ENCODE measurements at regions not wholly inside any gene's neighbourhood (a gene's known extent, or its start where the extent isn't known, plus 50 kb on each side); places are given as distances from the start of the nearest gene placed in this dataset.
A peak's percentile ranks its signal among the peaks of the same experiment; 100 is the strongest.

DNA sequence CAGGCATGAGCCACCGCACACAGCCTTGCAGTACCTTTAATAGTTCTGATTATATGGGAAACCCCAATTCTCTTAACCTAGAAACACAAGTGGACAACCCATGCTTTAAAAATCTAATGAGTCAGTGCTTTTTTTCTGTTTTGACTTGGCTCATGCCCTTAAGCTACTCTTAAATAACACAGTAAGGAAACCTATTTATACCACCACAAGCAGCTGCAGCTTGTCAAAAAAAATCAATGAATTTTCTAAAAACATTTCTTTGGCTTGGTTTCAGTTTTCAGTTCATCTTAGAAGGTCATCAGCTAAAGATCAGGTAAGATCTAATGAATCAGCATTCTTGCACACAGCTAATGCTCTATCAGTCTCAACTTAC, 124.1 kb upstream of the DST start (continued):
- TF ChIP-seq, protein P1, sequence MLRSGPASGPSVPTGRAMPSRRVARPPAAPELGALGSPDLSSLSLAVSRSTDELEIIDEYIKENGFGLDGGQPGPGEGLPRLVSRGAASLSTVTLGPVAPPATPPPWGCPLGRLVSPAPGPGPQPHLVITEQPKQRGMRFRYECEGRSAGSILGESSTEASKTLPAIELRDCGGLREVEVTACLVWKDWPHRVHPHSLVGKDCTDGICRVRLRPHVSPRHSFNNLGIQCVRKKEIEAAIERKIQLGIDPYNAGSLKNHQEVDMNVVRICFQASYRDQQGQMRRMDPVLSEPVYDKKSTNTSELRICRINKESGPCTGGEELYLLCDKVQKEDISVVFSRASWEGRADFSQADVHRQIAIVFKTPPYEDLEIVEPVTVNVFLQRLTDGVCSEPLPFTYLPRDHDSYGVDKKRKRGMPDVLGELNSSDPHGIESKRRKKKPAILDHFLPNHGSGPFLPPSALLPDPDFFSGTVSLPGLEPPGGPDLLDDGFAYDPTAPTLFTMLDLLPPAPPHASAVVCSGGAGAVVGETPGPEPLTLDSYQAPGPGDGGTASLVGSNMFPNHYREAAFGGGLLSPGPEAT (IDR thresholded peaks at IDR 0.05; ENCODE audit: low read depth): peak; percentile 71; the same call in 1 of the 2 replicates
- TF ChIP-seq RBBP5 (conservative IDR thresholded peaks at IDR 0.05): no peak
- TF ChIP-seq PML (IDR thresholded peaks at IDR 0.05; ENCODE audit: low read length): peak; percentile 58; the same call in 1 of the 2 replicates
- TF ChIP-seq ATF2 (IDR thresholded peaks at IDR 0.05; ENCODE audit: low read length): peak; percentile 92
- peak; percentile 82 for TF ChIP-seq IKZF1 (conservative IDR thresholded peaks at IDR 0.05)
- TF ChIP-seq HDGF (IDR thresholded peaks at IDR 0.05): no peak
- peak; percentile 88; the same call in 1 of the 2 replicates for TF ChIP-seq BACH1 (IDR thresholded peaks at IDR 0.05; ENCODE audit: borderline replicate concordance)
- no peak for TF ChIP-seq KDM1A (IDR thresholded peaks at IDR 0.05; ENCODE audit: borderline replicate concordance)
- 0 out of 3 replicates have a peak, but pooled peaks have one; percentile 11 for TF ChIP-seq POU2F2 (IDR thresholded peaks at IDR 0.05; ENCODE audit: borderline replicate concordance, low read depth, low read length)
- TF ChIP-seq, protein P2, sequence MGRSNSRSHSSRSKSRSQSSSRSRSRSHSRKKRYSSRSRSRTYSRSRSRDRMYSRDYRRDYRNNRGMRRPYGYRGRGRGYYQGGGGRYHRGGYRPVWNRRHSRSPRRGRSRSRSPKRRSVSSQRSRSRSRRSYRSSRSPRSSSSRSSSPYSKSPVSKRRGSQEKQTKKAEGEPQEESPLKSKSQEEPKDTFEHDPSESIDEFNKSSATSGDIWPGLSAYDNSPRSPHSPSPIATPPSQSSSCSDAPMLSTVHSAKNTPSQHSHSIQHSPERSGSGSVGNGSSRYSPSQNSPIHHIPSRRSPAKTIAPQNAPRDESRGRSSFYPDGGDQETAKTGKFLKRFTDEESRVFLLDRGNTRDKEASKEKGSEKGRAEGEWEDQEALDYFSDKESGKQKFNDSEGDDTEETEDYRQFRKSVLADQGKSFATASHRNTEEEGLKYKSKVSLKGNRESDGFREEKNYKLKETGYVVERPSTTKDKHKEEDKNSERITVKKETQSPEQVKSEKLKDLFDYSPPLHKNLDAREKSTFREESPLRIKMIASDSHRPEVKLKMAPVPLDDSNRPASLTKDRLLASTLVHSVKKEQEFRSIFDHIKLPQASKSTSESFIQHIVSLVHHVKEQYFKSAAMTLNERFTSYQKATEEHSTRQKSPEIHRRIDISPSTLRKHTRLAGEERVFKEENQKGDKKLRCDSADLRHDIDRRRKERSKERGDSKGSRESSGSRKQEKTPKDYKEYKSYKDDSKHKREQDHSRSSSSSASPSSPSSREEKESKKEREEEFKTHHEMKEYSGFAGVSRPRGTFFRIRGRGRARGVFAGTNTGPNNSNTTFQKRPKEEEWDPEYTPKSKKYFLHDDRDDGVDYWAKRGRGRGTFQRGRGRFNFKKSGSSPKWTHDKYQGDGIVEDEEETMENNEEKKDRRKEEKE (IDR thresholded peaks at IDR 0.05): no peak
- 0 out of 2 replicates have a peak, but pooled peaks have one; percentile 53 for TF ChIP-seq CREB1 (IDR thresholded peaks at IDR 0.05; ENCODE audit: low read depth)
- TF ChIP-seq E2F8 (IDR thresholded peaks at IDR 0.05; ENCODE audit: low read depth, partially characterized antibody): no peak
- peak; percentile 26; the same call in 1 of the 2 replicates for TF ChIP-seq IRF4 (IDR thresholded peaks at IDR 0.05; ENCODE audit: low read depth, low read length)
- no peak for TF ChIP-seq ZNF622 (IDR thresholded peaks at IDR 0.05)
- no peak for TF ChIP-seq POLR2A (IDR thresholded peaks at IDR 0.05; ENCODE audit: low read depth, low read length)
- peak; percentile 94 for TF ChIP-seq TCF12 (IDR thresholded peaks at IDR 0.05; ENCODE audit: low read depth, low read length)
- no peak for TF ChIP-seq SUZ12 (IDR thresholded peaks at IDR 0.05; ENCODE audit: unreplicated experiment)
- no peak for TF ChIP-seq PRDM15 (CRISPR knock-in tag; IDR thresholded peaks at IDR 0.05)
- no peak for TF ChIP-seq POLR2AphosphoS2 (IDR thresholded peaks at IDR 0.05; ENCODE audit: low read depth, low read length)
- TF ChIP-seq NBN (IDR thresholded peaks at IDR 0.05): peak; percentile 75; the same call in 1 of the 2 replicates
- TF ChIP-seq CBX3 (IDR thresholded peaks at IDR 0.05; ENCODE audit: borderline replicate concordance, low read depth): no peak
